H9 (cell line): ENCODE measurements at regions not wholly inside any gene's neighbourhood (a gene's known extent, or its start where the extent isn't known, plus 50 kb on each side); places are given as distances from the start of the nearest gene placed in this dataset.

Experiments
- DNase-seq: peaks from one replicate; pipeline ENCODE4 v3.0.0-alpha.2; 2017
- H2AFZ ChIP-seq: one replicate; pipeline ENCODE4 v1.6.1; 2013; ENCODE audit warnings: mild to moderate bottlenecking, low read length, control low read depth, moderate library complexity
- H2AK5ac ChIP-seq: 2 replicates; pipeline ENCODE4 v1.6.1; 2013; ENCODE audit warnings: low read length, control low read depth, mixed read lengths; ENCODE audit not compliant: insufficient read length
- H2BK120ac ChIP-seq: one replicate; pipeline ENCODE4 v1.6.1; 2013; ENCODE audit warnings: low read depth, mild to moderate bottlenecking, low read length, control low read depth, inconsistent platforms; ENCODE audit not compliant: poor library complexity, severe bottlenecking
- H2BK12ac ChIP-seq: 2 replicates; pipeline ENCODE4 v1.6.1; 2013; ENCODE audit warnings: low read length, control low read depth, mixed read lengths, low read depth; ENCODE audit not compliant: insufficient read length
- H2BK15ac ChIP-seq: 2 replicates; pipeline ENCODE4 v1.6.1; 2013; ENCODE audit warnings: low read depth, low read length, control low read depth
- H2BK20ac ChIP-seq: one replicate; pipeline ENCODE4 v1.6.1; 2013; ENCODE audit warnings: low read depth, mild to moderate bottlenecking, low read length, control low read depth, inconsistent platforms; ENCODE audit not compliant: poor library complexity, severe bottlenecking
- H2BK5ac ChIP-seq: 2 replicates; pipeline ENCODE4 v1.6.1; 2013; ENCODE audit warnings: low read length, control low read depth, mixed read lengths; ENCODE audit not compliant: insufficient read length
- H3K14ac ChIP-seq: 2 replicates; pipeline ENCODE4 v1.6.1; 2013; ENCODE audit warnings: low read length, control low read depth; ENCODE audit not compliant: insufficient read depth
- H3K18ac ChIP-seq: 2 replicates; pipeline ENCODE4 v1.6.1; 2013; ENCODE audit warnings: low read depth, mild to moderate bottlenecking, mixed read lengths, low read length, control low read depth; ENCODE audit not compliant: insufficient read length
- H3K23ac ChIP-seq: 2 replicates; pipeline ENCODE4 v1.6.1; 2013; ENCODE audit warnings: low read length, control low read depth, mixed read lengths, low read depth; ENCODE audit not compliant: insufficient read length
- H3K23me2 ChIP-seq: 2 replicates; pipeline ENCODE4 v1.6.1; 2013; ENCODE audit warnings: low read depth, mild to moderate bottlenecking, mixed read lengths, low read length, control low read depth; ENCODE audit not compliant: insufficient read length, poor library complexity, severe bottlenecking
- H3K27ac ChIP-seq: 2 replicates; pipeline ENCODE4 v1.5.1; 2013; ENCODE audit warnings: low read length, control low read depth, mixed read lengths, low read depth; ENCODE audit not compliant: insufficient read length
- H3K27me3 ChIP-seq: 2 replicates; pipeline ENCODE4 v1.6.1; 2013; ENCODE audit warnings: low read length, control low read depth, inconsistent platforms; ENCODE audit not compliant: insufficient read depth
- H3K4ac ChIP-seq: 2 replicates; pipeline ENCODE4 v1.6.1; 2013; ENCODE audit warnings: low read depth, mild to moderate bottlenecking, control low read depth, inconsistent platforms, low read length, moderate library complexity
- H3K4me1 ChIP-seq: 2 replicates; pipeline ENCODE4 v1.6.1; 2013; ENCODE audit warnings: low read length, control low read depth, inconsistent platforms; ENCODE audit not compliant: insufficient read depth
- H3K4me2 ChIP-seq: 2 replicates; pipeline ENCODE4 v1.6.1; 2013; ENCODE audit warnings: low read length, control low read depth, mixed read lengths; ENCODE audit not compliant: insufficient read length, insufficient read depth
- H3K56ac ChIP-seq: 2 replicates; pipeline ENCODE4 v1.6.1; 2013; ENCODE audit warnings: low read depth, mild to moderate bottlenecking, mixed read lengths, low read length, control low read depth; ENCODE audit not compliant: insufficient read length
- H3K79me1 ChIP-seq: 2 replicates; pipeline ENCODE4 v1.6.1; 2013; ENCODE audit warnings: low read depth, mild to moderate bottlenecking, moderate library complexity, low read length, control low read depth, inconsistent platforms; ENCODE audit not compliant: insufficient read depth, poor library complexity, severe bottlenecking
- H3K79me2 ChIP-seq: 2 replicates; pipeline ENCODE4 v1.6.1; 2013; ENCODE audit warnings: low read length, control low read depth, inconsistent platforms; ENCODE audit not compliant: insufficient read depth
- H3K9ac ChIP-seq: 2 replicates; pipeline ENCODE4 v1.6.1; 2013; ENCODE audit warnings: low read length, control low read depth, mixed read lengths; ENCODE audit not compliant: insufficient read length; ENCODE audit errors: extremely low read depth
- H3K9me3 ChIP-seq: one replicate; pipeline ENCODE4 v1.6.1; 2013; ENCODE audit warnings: low read depth, low read length, inconsistent platforms; ENCODE audit not compliant: control insufficient read depth
- H3T11ph ChIP-seq: one replicate; pipeline ENCODE4 v1.6.1; 2013; ENCODE audit warnings: mild to moderate bottlenecking, low read length, control low read depth, inconsistent platforms
- H4K20me1 ChIP-seq: one replicate; pipeline ENCODE4 v1.6.1; 2013; ENCODE audit not compliant: control insufficient read depth, insufficient read length, insufficient read depth
- H4K5ac ChIP-seq: 2 replicates; pipeline ENCODE4 v1.6.1; 2013; ENCODE audit warnings: low read depth, mild to moderate bottlenecking, mixed read lengths, low read length, control low read depth; ENCODE audit not compliant: insufficient read length
- H4K8ac ChIP-seq: replicated peaks from 2 replicates; pipeline ENCODE4 v1.6.1; 2013; ENCODE audit warnings: low read length, control low read depth, mixed read lengths, low read depth; ENCODE audit not compliant: insufficient read length
- H4K91ac ChIP-seq: 2 replicates; pipeline ENCODE4 v1.6.1; 2013; ENCODE audit warnings: low read depth, mild to moderate bottlenecking, moderate library complexity, mixed read lengths, low read length, control low read depth; ENCODE audit not compliant: insufficient read length
- H3K27ac Mint-ChIP-seq, 3 experiments: 2 replicates in 2 of 3; 3 replicates in 1 of 3; pipeline ENCODE4 v1.8.0; 2020 to 2021; ENCODE audit warnings: mixed read lengths in 3 of 3, mild to moderate bottlenecking in 1 of 3, moderate library complexity in 1 of 3
- H3K27me3 Mint-ChIP-seq: 2 replicates; pipeline ENCODE4 v1.8.0; 2021; ENCODE audit warnings: low read depth, mild to moderate bottlenecking, moderate library complexity, mixed read lengths
- H3K36me3 Mint-ChIP-seq, 3 experiments: 2 replicates in 2 of 3; 3 replicates in 1 of 3; pipeline ENCODE4 v1.8.0; 2020 to 2021; ENCODE audit warnings: low read depth in 3 of 3, mixed read lengths in 3 of 3; ENCODE audit not compliant: insufficient read depth in 1 of 3
- H3K4me1 Mint-ChIP-seq, 2 experiments: 2 replicates each; pipeline ENCODE4 v1.8.0; 2020; ENCODE audit warnings: mixed read lengths in 2 of 2
- H3K4me3 Mint-ChIP-seq, 2 experiments: 2 replicates in 1 of 2; 3 replicates in 1 of 2; pipeline ENCODE4 v1.8.0; 2020 to 2021; ENCODE audit warnings: mild to moderate bottlenecking in 2 of 2, mixed read lengths in 2 of 2, moderate library complexity in 1 of 2
- H3K9me3 Mint-ChIP-seq, 2 experiments: 2 replicates in 1 of 2; 3 replicates in 1 of 2; pipeline ENCODE4 v1.8.0; 2020; ENCODE audit warnings: mild to moderate bottlenecking in 2 of 2, mixed read lengths in 2 of 2, moderate library complexity in 1 of 2
- CTCF ChIP-seq: fragments of 200-600 bp; sonication (generic); conservative IDR thresholded peaks from 3 replicates; pipeline ENCODE4 v1.8.0; 2021; ENCODE audit warnings: antibody characterized with exemption, mild to moderate bottlenecking
- WGBS: extraction: QIAGEN DNeasy Blood & Tissue Kit; methylation state at CpG from one replicate; pipeline ENCODE4 v1.1.7; 2013; ENCODE audit warnings: missing lambda C conversion rate, low lambda C conversion rate, mixed read lengths; ENCODE audit not compliant: insufficient read length; ENCODE audit errors: extremely low coverage; 5-methylcytosine and 5-hydroxymethylcytosine counted together

- H4K20me1 ChIP-seq: no peaks in the 10 kb centered on the region
- no peak overlapping the region for H2BK20ac ChIP-seq
- DNase-seq: no peak
- H3K14ac ChIP-seq: no peak overlapping the region
- no peak overlapping the region for H3K4me2 ChIP-seq
- no CpG with 5 or more reads among the region's 2 CpGs for WGBS
- Mint-ChIP-seq H3K4me3 (no peak overlapping the region), H3K4me1 (peaks cover 13% of the 10 kb centered on the region in 2 experiments), H3K9me3 (peaks cover 12 to 21% of the 10 kb centered on the region in 2 experiments), H3K27me3 (no peaks in the 10 kb centered on the region; the same call in 1 of the 2 replicates), H3K36me3 (peaks cover 5 to 25% (median 6%) of the 10 kb centered on the region in 3 experiments), H3K27ac (no peak overlapping the region)
- no peak overlapping the region for H4K5ac ChIP-seq
- H3K56ac ChIP-seq: no peak overlapping the region
- no peak overlapping the region for H3K18ac ChIP-seq
- no peak overlapping the region for H2BK12ac ChIP-seq
- no peak for TF ChIP-seq CTCF
- H3K79me2 ChIP-seq: no peaks in the 10 kb centered on the region
- H3K23me2 ChIP-seq: no peaks in the 10 kb centered on the region
- no peak overlapping the region for H4K8ac ChIP-seq
- H3K23ac ChIP-seq: no peak overlapping the region
- H3K79me1 ChIP-seq: no peaks in the 10 kb centered on the region
- no peaks in the 10 kb centered on the region for H3K4me1 ChIP-seq
- no peak overlapping the region for H2BK15ac ChIP-seq
- H2AK5ac ChIP-seq: no peak overlapping the region
- no peak overlapping the region for H2BK120ac ChIP-seq
- no peak overlapping the region for H3T11ph ChIP-seq
- H3K27ac ChIP-seq: no peak overlapping the region
- H3K27me3 ChIP-seq: no peaks in the 10 kb centered on the region
- no peak overlapping the region for H4K91ac ChIP-seq
- no peak overlapping the region for H3K9ac ChIP-seq
- no peak overlapping the region for H2AFZ ChIP-seq
- H3K9me3 ChIP-seq: no peaks in the 10 kb centered on the region
- no peak overlapping the region for H2BK5ac ChIP-seq
- H3K4ac ChIP-seq: no peak overlapping the region
Measured at GRCh38 chr5:21623831-21624230, 1229.3 kb downstream of the CDH12 start.
